GM19099 (cell line): ENCODE measurements at regions not wholly inside any gene's neighbourhood (a gene's known extent, or its start where the extent isn't known, plus 50 kb on each side); places are given as distances from the start of the nearest gene placed in this dataset.

ENCODE experiments used
- POLR2A ChIP-seq: IDR thresholded peaks from 3 replicates; pipeline ENCODE4 v1.6.1; 2011; ENCODE audit warnings: low read depth; ENCODE audit not compliant: insufficient read length; ENCODE audit errors: extremely low read depth

DNA sequence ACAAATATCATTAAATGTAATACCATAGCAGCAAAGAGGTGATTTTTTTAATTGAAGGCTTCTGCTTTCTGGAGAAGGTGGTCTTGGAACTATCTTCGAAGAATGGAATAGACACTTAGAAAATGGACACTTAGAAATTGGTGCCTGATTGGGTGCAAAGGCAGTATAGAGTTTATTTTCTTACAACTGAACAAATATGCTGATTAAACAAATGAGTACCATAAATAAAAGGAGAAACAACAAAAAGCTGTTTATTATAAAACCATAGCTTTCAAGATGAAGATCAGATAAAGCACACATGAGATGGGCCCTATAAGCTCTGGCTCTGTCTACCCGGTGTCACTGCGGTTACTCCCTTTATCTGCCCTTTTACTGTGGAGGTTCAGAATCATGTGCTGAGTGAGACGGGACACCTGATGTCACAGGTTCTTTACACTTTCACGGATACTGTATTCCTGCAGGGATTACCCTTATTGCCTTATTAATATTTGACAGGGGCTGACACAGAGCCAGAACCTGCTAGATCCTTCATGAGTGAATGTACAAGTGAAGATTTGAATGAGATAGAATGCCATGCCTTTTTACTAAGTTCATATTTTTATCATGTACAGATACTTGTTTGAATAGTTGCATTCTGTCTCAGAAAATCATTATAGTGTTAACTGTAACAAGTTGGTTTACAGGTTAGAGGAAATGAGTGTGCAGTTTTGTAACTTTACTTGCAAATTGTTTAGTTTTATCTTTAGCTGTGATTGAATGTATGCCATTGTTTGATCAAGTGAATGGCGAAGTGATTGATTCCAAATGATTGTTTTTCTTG, 477.5 kb upstream of the RGS6 start:
- TF ChIP-seq POLR2A: no peak

DNA sequence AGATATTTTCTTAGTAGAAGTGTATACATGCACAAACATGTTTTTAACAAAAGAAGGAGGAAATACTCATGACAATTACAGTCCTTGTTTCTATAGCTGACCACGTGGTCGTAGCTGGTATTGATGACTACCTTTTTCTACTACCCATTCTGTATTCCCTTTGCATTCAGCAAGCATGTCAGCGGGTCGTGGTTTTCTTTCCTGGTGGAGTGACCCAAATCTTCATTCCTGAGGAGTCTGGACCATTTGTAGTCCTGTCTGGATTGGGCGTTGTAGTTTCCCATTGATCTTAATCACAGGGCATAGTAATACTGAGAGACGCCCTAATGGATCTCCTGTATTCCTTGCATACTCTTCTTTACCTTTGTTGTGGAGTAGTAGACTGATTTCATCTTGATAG, 472.1 kb upstream of the RGS6 start:
- TF ChIP-seq POLR2A: no peak

DNA sequence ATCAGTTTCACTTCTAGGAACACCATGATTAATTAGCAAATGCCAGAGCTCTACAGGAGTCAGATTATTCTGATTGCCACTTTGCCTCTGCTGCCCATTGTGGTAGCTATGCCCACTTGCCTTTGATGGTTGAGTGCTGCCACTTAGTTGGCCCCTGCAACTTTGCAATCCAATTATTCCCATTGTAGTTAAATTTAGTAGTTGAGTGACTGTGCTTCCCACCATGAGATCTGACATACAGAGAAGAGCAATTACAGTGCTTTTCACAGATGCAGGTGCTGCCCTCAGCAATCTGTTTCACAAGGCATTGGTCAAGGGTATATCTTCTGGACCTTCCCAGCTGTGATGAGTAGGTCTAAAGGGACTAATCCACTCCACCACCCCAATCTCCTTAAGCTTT, 468.4 kb upstream of the RGS6 start:
- no peak for TF ChIP-seq POLR2A

DNA sequence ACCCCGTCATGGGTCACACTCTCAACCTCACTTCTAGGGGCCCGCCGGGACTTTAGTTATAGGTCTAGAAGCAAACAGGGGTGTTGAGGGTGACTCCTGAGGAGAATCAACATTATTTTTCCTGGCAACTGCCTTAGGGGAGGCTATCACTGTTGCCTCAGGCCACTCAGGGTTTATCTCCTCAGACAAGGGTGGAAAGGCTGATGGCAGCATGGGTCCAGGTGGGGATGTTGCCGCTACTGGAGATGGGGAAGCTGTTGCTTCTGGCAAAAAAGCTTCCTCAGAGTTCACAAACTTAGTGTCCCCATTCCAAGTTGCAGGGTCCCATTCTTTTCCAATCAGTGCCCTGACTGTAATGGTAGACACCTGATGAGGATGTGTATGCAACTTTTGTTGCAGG, 467.4 kb upstream of the RGS6 start:
- no peak for TF ChIP-seq POLR2A

DNA sequence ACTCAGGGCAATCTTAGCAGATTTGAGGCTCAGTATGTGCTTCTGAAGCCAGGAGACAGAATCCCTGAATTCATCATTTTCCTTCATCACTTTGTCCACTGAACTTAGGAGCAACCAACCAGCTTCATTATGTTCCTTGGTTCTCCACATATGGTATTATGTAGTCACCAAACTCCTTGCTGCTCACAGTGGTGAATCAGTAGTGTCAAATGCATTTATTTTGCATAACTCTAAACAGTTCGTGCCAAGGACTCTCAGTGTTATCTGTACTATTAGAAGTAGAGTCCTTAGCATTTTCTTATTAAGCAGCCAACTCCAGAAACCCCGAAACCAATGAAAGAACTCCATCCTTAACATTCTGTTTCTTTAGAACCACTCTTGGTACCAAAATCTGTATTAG, 466.9 kb upstream of the RGS6 start:
- no peak for TF ChIP-seq POLR2A

DNA sequence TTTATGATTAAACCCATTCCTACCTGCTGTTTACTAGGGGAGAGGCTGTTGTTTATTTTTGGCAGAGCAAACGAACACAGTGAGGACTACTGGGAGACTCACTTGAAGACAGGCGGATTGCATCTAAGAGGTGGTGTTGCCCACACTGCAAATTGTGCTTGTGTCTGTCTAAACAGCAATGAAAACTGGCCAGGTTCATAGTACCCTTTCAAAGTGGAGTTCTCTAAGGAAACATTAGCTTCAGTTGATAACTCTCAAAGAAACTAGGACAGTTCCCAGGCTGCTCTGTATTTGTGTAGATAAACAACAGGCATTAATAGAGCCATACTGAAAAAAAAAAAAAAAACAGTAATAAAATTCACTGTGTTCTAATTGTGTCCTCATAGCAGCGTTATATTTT, 466.0 kb upstream of the RGS6 start:
- TF ChIP-seq POLR2A: no peak

DNA sequence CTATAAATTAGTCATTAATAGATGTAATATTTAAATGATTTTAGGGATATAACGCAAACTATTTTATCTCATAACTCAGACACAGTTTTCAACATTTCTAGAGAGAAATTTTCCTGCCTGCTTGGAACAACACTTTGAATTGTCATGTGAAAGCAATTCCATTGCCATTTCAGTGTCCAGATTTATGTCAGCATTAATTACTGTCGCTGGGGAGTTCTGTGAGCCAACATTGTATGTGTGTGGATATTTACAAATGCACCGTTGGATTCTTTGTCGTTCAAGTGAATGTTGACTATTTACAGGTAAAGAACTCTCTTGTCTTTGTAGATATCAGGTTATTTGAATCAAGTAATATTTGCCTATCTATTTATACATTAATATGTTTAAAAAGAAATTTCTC, 465.3 kb upstream of the RGS6 start:
- TF ChIP-seq POLR2A: no peak

DNA sequence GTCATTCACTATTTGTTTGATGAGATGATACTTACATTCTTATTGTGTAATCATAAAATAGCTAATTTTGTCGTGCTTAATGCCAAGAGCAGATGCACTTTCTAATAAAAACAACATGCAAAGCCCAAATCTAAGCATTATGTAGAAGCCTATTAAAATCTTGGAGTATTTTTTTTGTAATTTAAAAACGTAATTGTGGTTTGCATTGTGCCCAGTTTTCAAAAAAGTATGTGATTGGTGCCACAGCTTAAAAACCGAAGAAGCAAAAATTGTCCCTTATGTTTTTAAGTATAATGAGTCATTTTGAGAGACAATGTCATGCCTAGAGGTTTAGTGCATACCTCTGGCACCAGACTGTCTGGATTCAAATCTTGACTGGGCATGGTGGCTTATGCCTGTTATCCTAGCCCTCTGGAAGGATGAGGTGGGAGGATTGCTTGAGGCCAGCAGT, 464.8 kb upstream of the RGS6 start:
- TF ChIP-seq POLR2A: no peak

DNA sequence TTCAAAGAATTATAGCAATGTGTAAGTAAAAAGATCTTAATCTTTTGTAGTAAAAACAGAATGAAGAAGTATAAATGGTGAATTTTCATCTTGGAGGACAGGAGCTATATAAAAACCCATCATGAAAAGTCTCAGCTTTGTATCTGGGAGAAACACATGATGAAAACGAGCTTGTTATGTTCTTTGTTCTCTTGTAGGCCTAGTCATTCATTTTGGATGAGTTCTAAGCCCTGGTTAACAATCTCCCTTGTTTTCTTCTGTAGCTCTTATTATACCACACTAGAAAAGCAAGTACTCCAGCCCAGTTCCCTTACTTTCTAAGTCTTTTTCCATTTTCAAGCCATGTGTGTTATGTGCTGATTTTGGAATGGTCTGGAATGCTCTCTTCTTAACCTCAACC, 463.5 kb upstream of the RGS6 start:
- TF ChIP-seq POLR2A: no peak

DNA sequence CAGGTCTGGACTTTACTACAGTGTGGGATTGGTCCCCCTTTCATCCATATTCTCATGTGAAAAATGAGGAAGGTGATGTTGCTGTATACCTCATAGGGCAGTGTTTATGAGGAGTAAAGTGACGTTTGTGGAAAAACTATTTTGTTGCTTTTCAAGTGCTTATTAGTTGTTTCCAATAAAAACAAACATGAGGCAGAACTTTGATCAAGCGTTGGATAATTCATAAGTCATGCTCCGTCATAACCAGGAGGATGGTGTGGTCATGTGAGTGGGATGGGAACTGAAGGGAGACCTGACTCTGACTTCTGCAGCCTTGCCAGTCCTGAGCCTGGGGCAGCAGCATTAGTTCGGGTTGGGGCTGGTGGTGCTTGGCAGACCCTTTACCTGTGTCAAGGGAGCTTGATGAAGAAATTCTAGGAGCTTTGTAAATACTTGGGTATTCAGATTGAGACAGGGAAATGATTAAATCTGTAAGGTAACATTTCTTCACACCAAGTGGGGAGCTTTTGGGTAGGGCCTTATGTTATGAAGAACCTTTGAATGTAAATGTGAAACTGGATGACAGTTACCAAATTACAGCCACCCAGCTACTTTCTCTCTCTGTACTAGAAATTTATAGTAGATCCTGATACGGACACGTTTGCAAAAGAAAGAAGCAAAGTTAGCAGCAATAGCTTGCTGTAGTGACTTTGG, 462.4 kb upstream of the RGS6 start:
- no peak for TF ChIP-seq POLR2A

DNA sequence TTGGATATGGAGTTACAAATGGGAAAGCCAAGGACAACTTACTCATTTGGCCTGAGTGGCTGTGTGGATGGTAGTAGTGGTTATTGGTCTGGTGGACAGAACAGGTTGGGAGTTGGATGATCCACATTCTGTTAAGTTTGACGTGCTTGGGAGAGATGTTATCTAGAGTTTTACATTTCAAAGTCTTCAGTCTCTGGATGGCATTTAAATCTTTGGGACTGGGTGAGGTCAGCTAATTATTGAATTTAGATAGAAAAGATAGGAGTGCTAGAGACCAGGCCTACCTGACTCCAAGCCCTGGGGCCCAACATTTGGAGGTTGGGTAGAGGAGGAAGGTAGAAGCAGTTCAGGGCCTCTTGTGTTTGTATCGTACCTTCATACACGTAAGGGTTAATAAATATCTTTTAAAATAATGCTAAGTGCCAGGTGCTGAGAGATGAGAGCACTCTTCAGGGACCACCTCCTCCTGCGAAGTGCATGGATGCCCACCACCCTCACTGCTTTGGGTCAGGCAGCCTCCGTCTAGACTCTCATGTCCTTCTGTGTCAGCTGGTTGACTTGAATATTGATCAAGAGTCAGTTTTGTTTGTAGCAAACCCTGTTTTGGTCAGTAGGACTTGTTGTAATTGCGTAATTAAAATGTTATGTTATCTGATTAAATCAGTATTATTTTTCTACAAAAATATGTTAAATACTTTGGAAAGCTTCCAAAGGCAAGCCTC, 460.4 kb upstream of the RGS6 start:
- no peak for TF ChIP-seq POLR2A

DNA sequence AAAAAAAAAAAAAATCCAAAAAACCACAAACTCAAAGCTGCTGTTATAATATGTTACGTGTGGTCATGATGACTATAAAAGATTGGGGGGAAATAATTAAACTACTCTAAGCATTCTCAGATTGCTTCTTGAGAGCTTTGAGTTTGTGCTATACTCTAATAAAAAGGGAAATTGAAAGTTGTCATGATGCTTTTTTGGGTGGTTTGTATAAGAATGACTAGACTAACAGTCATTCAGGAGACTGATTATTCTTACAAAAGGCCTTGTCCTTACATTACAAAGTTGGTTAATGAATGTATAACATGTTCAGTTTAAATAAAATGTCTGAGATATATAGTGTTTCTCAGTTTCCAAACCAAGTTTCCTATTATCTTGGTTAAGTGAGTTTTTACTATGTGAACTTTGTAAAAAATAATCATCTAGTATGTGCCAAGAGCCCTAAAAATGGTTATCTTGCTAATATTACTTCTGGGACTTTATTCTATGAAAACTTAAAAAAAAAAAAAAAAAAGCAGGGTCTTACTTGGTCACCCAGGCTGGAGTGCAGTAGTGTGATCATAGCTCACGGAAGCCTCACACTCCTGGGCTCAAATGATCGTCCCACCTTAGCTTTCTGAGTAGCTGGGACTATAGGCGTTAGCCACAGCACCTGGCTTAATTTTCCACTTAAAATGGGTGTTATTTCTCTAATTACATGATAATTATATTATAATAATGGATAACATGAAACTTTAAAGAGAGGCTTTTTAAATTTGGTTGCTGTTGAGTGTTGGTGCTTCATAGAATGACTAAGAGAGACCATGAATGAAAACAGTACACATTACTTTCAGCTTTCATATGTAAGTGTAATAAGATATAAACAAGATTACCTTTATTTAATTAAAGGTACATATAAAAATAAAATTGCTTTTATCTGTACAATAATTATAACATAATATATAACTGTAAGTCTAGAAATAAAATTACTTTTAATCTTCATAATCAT, 459.6 kb upstream of the RGS6 start:
- no peak for TF ChIP-seq POLR2A

DNA sequence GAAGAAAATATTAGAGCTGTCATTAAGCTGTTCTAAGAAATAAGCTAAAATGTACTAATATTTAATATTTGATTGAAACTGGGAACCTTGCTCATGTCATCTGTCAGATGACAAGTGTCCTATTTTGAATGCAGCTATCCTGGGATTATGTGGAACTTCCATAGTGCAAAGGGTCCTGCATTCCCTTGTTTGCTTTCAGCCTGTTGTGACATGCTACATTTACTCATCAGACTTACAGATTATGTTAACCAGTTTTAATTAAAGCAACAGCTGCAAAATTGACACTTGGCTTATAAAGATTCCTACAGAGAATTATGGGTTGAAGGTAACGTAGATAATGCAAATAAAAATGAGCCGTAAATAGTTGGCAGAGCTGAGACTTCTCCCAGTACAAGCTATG, 458.4 kb upstream of the RGS6 start:
- TF ChIP-seq POLR2A: no peak
